GM19238 (cell line): ENCODE measurements at regions not wholly inside any gene's neighbourhood (a gene's known extent, or its start where the extent isn't known, plus 50 kb on each side); places are given as distances from the start of the nearest gene placed in this dataset.
"Not testable (repeated sequence)": the region's sequence is repeated elsewhere in the genome, so short reads cannot be mapped to it uniquely, and the experiment has no call there.

Experiments
- DNase-seq: peaks from one replicate; pipeline ENCODE4 v3.0.0; 2011; ENCODE audit warnings: low spot score; ENCODE audit not compliant: insufficient read length

GRCh38 chr16:59892376-59892775 lies 1158.3 kb upstream of the GOT2 start:
- no peak for DNase-seq

GRCh38 chr16:59887856-59888255 lies 1153.7 kb upstream of the GOT2 start:
- DNase-seq: no peak

GRCh38 chr16:59886021-59886420 lies 1151.9 kb upstream of the GOT2 start:
- no peak for DNase-seq

- DNase-seq: no peak
These were observed 1147.3 kb upstream of the GOT2 start for GRCh38 chr16:59881376-59881775.

- no peak for DNase-seq
These were observed 1146.5 kb upstream of the GOT2 start for GRCh38 chr16:59880611-59881010.

GRCh38 chr16:59878999-59879398 lies 1144.9 kb upstream of the GOT2 start:
- no peak for DNase-seq

- DNase-seq: no peak
These were observed 1144.4 kb upstream of the GOT2 start for GRCh38 chr16:59878479-59878878.

- no peak for DNase-seq
These were observed 1131.0 kb upstream of the GOT2 start for GRCh38 chr16:59864981-59865666.

GRCh38 chr16:59859676-59860402 lies 1125.7 kb upstream of the GOT2 start:
- no peak for DNase-seq

- DNase-seq: no peak
These were observed 1120.8 kb upstream of the GOT2 start for GRCh38 chr16:59854846-59855439.

- no peak for DNase-seq
These were observed 1115.6 kb upstream of the GOT2 start for GRCh38 chr16:59849716-59850115.

- no peak for DNase-seq
These were observed 1114.2 kb upstream of the GOT2 start for GRCh38 chr16:59848296-59848695.

GRCh38 chr16:59840169-59840568 lies 1106.1 kb upstream of the GOT2 start:
- no peak for DNase-seq

GRCh38 chr16:59826767-59827166 lies 1092.7 kb upstream of the GOT2 start:
- no peak for DNase-seq

- not testable (repeated sequence) for DNase-seq
These were observed 1075.4 kb upstream of the GOT2 start for GRCh38 chr16:59809488-59809887.

- no peak for DNase-seq
These were observed 1049.1 kb upstream of the GOT2 start for GRCh38 chr16:59783191-59783590.

- no peak for DNase-seq
These were observed 1039.2 kb upstream of the GOT2 start for GRCh38 chr16:59773330-59773729.

GRCh38 chr16:59759296-59759695 lies 1025.2 kb upstream of the GOT2 start:
- DNase-seq: no peak

- DNase-seq: no peak
These were observed 1024.7 kb upstream of the GOT2 start for GRCh38 chr16:59758848-59759247.

- DNase-seq: no peak
These were observed 1020.7 kb upstream of the GOT2 start for GRCh38 chr16:59754854-59755253.

GRCh38 chr16:59749662-59750336 lies 1015.7 kb upstream of the GOT2 start:
- no peak for DNase-seq

- no peak for DNase-seq
These were observed 1014.4 kb upstream of the GOT2 start for GRCh38 chr16:59748531-59748930.
